Activated T-cell treated with anti-CD3 and anti-CD28 coated beads, Interleukin-2, amount 50 U/mL, for 24 hours (primary cell): ENCODE measurements at regions not wholly inside any gene's neighbourhood (a gene's known extent, or its start where the extent isn't known, plus 50 kb on each side); places are given as distances from the start of the nearest gene placed in this dataset.

Source experiments
- DNase-seq: peaks from one replicate; pipeline ENCODE4 v3.0.0-alpha.2; 2020
- H3K27ac Mint-ChIP-seq: 2 replicates; pipeline ENCODE4 v1.8.0; 2020; ENCODE audit warnings: mild to moderate bottlenecking, mixed read lengths
- H3K27me3 Mint-ChIP-seq: 2 replicates; pipeline ENCODE4 v1.8.0; 2020; ENCODE audit warnings: mixed read lengths
- H3K36me3 Mint-ChIP-seq: 2 replicates; pipeline ENCODE4 v1.8.0; 2020; ENCODE audit warnings: low read depth, mixed read lengths
- H3K4me1 Mint-ChIP-seq: 2 replicates; pipeline ENCODE4 v1.8.0; 2020; ENCODE audit warnings: low read depth, mixed read lengths
- H3K4me3 Mint-ChIP-seq: 2 replicates; pipeline ENCODE4 v1.8.0; 2020; ENCODE audit warnings: mild to moderate bottlenecking, moderate library complexity, mixed read lengths
- H3K9me3 Mint-ChIP-seq: 2 replicates; pipeline ENCODE4 v1.8.0; 2020; ENCODE audit warnings: mixed read lengths

- H3K36me3 Mint-ChIP-seq: no peaks in the 10 kb centered on the region
Measured at GRCh38 chr6:165082636-165083035, 226.8 kb downstream of the C6orf118 start.

GRCh38 chr6:165081944-165082532 is 227.4 kb downstream of the C6orf118 start:
- Mint-ChIP-seq H3K27ac (no peak overlapping the region), H3K9me3 (peaks cover 4% of the 10 kb centered on the region)

More at GRCh38 chr6:165082636-165083035, 226.8 kb downstream of the C6orf118 start:
- H3K27ac Mint-ChIP-seq: no peak overlapping the region
- H3K4me1 Mint-ChIP-seq: no peaks in the 10 kb centered on the region
- DNase-seq: no peak
- H3K4me3 Mint-ChIP-seq: no peak overlapping the region
- no peaks in the 10 kb centered on the region for H3K27me3 Mint-ChIP-seq
- peaks cover 4% of the 10 kb centered on the region for H3K9me3 Mint-ChIP-seq

GRCh38 chr6:165077876-165078275 is 231.5 kb downstream of the C6orf118 start:
- H3K4me3 Mint-ChIP-seq: no peak overlapping the region
- H3K4me1 Mint-ChIP-seq: no peaks in the 10 kb centered on the region
- no peak for DNase-seq
- H3K9me3 Mint-ChIP-seq: peaks cover 4% of the 10 kb centered on the region
- H3K27me3 Mint-ChIP-seq: no peaks in the 10 kb centered on the region
- H3K36me3 Mint-ChIP-seq: no peaks in the 10 kb centered on the region
- H3K27ac Mint-ChIP-seq: no peak overlapping the region

More at GRCh38 chr6:165081944-165082532, 227.4 kb downstream of the C6orf118 start:
- Mint-ChIP-seq H3K27me3 (no peaks in the 10 kb centered on the region), H3K4me1 (no peaks in the 10 kb centered on the region), H3K36me3 (no peaks in the 10 kb centered on the region), H3K4me3 (no peak overlapping the region)
- no peak for DNase-seq

GRCh38 chr6:165071906-165072305 is 237.5 kb downstream of the C6orf118 start:
- peaks cover 2% of the 10 kb centered on the region for H3K9me3 Mint-ChIP-seq
- no peaks in the 10 kb centered on the region for H3K4me1 Mint-ChIP-seq
- H3K27ac Mint-ChIP-seq: no peak overlapping the region
- DNase-seq: no peak
- H3K36me3 Mint-ChIP-seq: no peaks in the 10 kb centered on the region
- H3K27me3 Mint-ChIP-seq: no peaks in the 10 kb centered on the region
- H3K4me3 Mint-ChIP-seq: no peak overlapping the region

GRCh38 chr6:165060720-165061119 is 248.7 kb downstream of the C6orf118 start:
- Mint-ChIP-seq H3K4me3 (no peak overlapping the region), H3K27ac (no peak overlapping the region), H3K4me1 (no peaks in the 10 kb centered on the region), H3K36me3 (no peaks in the 10 kb centered on the region), H3K27me3 (no peaks in the 10 kb centered on the region), H3K9me3 (peaks cover 7% of the 10 kb centered on the region)
- no peak for DNase-seq

GRCh38 chr6:165059032-165059431 is 250.4 kb downstream of the C6orf118 start:
- Mint-ChIP-seq H3K9me3 (no peaks in the 10 kb centered on the region), H3K27ac (no peak overlapping the region), H3K36me3 (no peaks in the 10 kb centered on the region), H3K4me3 (no peak overlapping the region), H3K27me3 (no peaks in the 10 kb centered on the region), H3K4me1 (no peaks in the 10 kb centered on the region)
- no peak for DNase-seq

GRCh38 chr6:165056292-165056691 is 253.1 kb downstream of the C6orf118 start:
- DNase-seq: no peak
- Mint-ChIP-seq H3K9me3 (peaks cover 7% of the 10 kb centered on the region), H3K36me3 (no peaks in the 10 kb centered on the region), H3K27ac (no peak overlapping the region), H3K27me3 (no peaks in the 10 kb centered on the region), H3K4me3 (no peak overlapping the region), H3K4me1 (no peaks in the 10 kb centered on the region)

- Mint-ChIP-seq H3K4me3 (no peak overlapping the region), H3K27ac (no peak overlapping the region), H3K27me3 (no peaks in the 10 kb centered on the region), H3K36me3 (no peaks in the 10 kb centered on the region), H3K4me1 (no peaks in the 10 kb centered on the region), H3K9me3 (peaks cover 8% of the 10 kb centered on the region)
- DNase-seq: no peak
Measured at GRCh38 chr6:165055231-165055630, 254.2 kb downstream of the C6orf118 start.

- Mint-ChIP-seq H3K27me3 (no peaks in the 10 kb centered on the region), H3K4me3 (no peak overlapping the region), H3K36me3 (no peaks in the 10 kb centered on the region), H3K4me1 (no peaks in the 10 kb centered on the region), H3K27ac (no peak overlapping the region), H3K9me3 (peaks cover 22% of the 10 kb centered on the region)
- no peak for DNase-seq
Measured at GRCh38 chr6:165052561-165053480, 256.6 kb downstream of the C6orf118 start.

GRCh38 chr6:165049362-165049761 is 260.0 kb downstream of the C6orf118 start:
- no peak overlapping the region for H3K27ac Mint-ChIP-seq

GRCh38 chr6:165047952-165048351 is 261.5 kb downstream of the C6orf118 start:
- H3K36me3 Mint-ChIP-seq: no peaks in the 10 kb centered on the region
- H3K27ac Mint-ChIP-seq: no peak overlapping the region
- H3K27me3 Mint-ChIP-seq: no peaks in the 10 kb centered on the region
- peaks cover 39% of the 10 kb centered on the region for H3K9me3 Mint-ChIP-seq
- H3K4me3 Mint-ChIP-seq: no peak overlapping the region
- DNase-seq: no peak
- no peaks in the 10 kb centered on the region for H3K4me1 Mint-ChIP-seq

More at GRCh38 chr6:165049362-165049761, 260.0 kb downstream of the C6orf118 start:
- Mint-ChIP-seq H3K4me3 (no peak overlapping the region), H3K36me3 (no peaks in the 10 kb centered on the region), H3K4me1 (no peaks in the 10 kb centered on the region), H3K9me3 (peaks cover 36% of the 10 kb centered on the region), H3K27me3 (no peaks in the 10 kb centered on the region)
- DNase-seq: no peak

GRCh38 chr6:165045631-165046030 is 263.8 kb downstream of the C6orf118 start:
- Mint-ChIP-seq H3K4me1 (no peaks in the 10 kb centered on the region), H3K36me3 (no peaks in the 10 kb centered on the region), H3K4me3 (no peak overlapping the region), H3K9me3 (peaks cover 34% of the 10 kb centered on the region), H3K27ac (no peak overlapping the region), H3K27me3 (no peaks in the 10 kb centered on the region)
- DNase-seq: no peak

GRCh38 chr6:165042912-165043311 is 266.5 kb downstream of the C6orf118 start:
- H3K4me3 Mint-ChIP-seq: no peak overlapping the region
- no peaks in the 10 kb centered on the region for H3K4me1 Mint-ChIP-seq
- H3K9me3 Mint-ChIP-seq: peaks cover 26% of the 10 kb centered on the region
- H3K36me3 Mint-ChIP-seq: no peaks in the 10 kb centered on the region
- DNase-seq: no peak
- no peak overlapping the region for H3K27ac Mint-ChIP-seq
- no peaks in the 10 kb centered on the region for H3K27me3 Mint-ChIP-seq

GRCh38 chr6:165040440-165040839 is 269.0 kb downstream of the C6orf118 start:
- no peak for DNase-seq
- Mint-ChIP-seq H3K27ac (no peak overlapping the region), H3K4me3 (no peak overlapping the region), H3K4me1 (no peaks in the 10 kb centered on the region), H3K27me3 (no peaks in the 10 kb centered on the region), H3K9me3 (peaks cover 13% of the 10 kb centered on the region), H3K36me3 (no peaks in the 10 kb centered on the region)

GRCh38 chr6:165034271-165034741 is 275.1 kb downstream of the C6orf118 start:
- H3K4me1 Mint-ChIP-seq: no peaks in the 10 kb centered on the region
- no peak for DNase-seq
- no peaks in the 10 kb centered on the region for H3K27me3 Mint-ChIP-seq
- H3K36me3 Mint-ChIP-seq: no peaks in the 10 kb centered on the region
- H3K9me3 Mint-ChIP-seq: peaks cover 14% of the 10 kb centered on the region
- no peak overlapping the region for H3K4me3 Mint-ChIP-seq
- no peak overlapping the region for H3K27ac Mint-ChIP-seq
